Body of pancreas (tissue), 4 donors: ENCODE measurements at regions not wholly inside any gene's neighbourhood (a gene's known extent, or its start where the extent isn't known, plus 50 kb on each side); places are given as distances from the start of the nearest gene placed in this dataset.

ENCODE experiments used
- POLR2A ChIP-seq, 3 donors: fragments of 450-650 bp; IDR thresholded peaks; one replicate each; pipeline ENCODE4 v1.6.1; 2016; ENCODE audit warnings: antibody characterized with exemption in 3 of 3, mild to moderate bottlenecking in 2 of 3
- TF ChIP-seq, protein P1 (sequence below), 7 experiments: fragments of 450-650 bp in 4 of 7; fragments of 200-600 bp in 3 of 7; sonication (generic) in 3 of 7; IDR thresholded peaks; one replicate each; pipeline ENCODE4 v1.5.1; 2016 to 2019; ENCODE audit warnings: antibody characterized with exemption in 7 of 7

DNA sequence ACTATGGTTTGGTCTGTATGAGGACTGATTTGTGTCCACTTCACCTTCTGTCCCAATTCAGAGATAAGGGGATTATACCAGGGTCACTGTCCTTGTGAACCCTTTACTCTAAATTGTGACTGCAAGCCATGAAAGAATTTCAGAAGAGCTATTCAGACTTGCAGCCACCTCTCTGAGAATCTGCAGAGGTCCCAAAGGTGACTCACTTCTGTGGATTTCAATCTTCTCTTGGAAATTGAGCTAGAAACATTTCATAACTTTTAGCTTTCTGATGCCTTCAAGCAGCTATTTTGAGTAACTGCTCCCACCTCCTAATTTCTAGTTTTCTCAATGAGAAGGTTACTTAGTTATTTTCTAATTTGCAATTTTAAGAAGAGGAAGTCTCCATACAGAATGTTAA is 1242.4 kb upstream of the ACVR2A start:
- TF ChIP-seq, protein P1, sequence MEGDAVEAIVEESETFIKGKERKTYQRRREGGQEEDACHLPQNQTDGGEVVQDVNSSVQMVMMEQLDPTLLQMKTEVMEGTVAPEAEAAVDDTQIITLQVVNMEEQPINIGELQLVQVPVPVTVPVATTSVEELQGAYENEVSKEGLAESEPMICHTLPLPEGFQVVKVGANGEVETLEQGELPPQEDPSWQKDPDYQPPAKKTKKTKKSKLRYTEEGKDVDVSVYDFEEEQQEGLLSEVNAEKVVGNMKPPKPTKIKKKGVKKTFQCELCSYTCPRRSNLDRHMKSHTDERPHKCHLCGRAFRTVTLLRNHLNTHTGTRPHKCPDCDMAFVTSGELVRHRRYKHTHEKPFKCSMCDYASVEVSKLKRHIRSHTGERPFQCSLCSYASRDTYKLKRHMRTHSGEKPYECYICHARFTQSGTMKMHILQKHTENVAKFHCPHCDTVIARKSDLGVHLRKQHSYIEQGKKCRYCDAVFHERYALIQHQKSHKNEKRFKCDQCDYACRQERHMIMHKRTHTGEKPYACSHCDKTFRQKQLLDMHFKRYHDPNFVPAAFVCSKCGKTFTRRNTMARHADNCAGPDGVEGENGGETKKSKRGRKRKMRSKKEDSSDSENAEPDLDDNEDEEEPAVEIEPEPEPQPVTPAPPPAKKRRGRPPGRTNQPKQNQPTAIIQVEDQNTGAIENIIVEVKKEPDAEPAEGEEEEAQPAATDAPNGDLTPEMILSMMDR (IDR thresholded peaks at IDR 0.05) = no peak
- TF ChIP-seq POLR2A (IDR thresholded peaks at IDR 0.05) = no peak
